GM21528 (cell line): ENCODE measurements at regions not wholly inside any gene's neighbourhood (a gene's known extent, or its start where the extent isn't known, plus 50 kb on each side); places are given as distances from the start of the nearest gene placed in this dataset.

Experiments used
- ATAC-seq: cut with Tn5 transposase; IDR thresholded peaks from one replicate; pipeline ENCODE4 v1.9.1; 2021; ENCODE audit warnings: mild to moderate bottlenecking, moderate library complexity; ENCODE audit not compliant: unreplicated experiment, low FRiP score

DNA sequence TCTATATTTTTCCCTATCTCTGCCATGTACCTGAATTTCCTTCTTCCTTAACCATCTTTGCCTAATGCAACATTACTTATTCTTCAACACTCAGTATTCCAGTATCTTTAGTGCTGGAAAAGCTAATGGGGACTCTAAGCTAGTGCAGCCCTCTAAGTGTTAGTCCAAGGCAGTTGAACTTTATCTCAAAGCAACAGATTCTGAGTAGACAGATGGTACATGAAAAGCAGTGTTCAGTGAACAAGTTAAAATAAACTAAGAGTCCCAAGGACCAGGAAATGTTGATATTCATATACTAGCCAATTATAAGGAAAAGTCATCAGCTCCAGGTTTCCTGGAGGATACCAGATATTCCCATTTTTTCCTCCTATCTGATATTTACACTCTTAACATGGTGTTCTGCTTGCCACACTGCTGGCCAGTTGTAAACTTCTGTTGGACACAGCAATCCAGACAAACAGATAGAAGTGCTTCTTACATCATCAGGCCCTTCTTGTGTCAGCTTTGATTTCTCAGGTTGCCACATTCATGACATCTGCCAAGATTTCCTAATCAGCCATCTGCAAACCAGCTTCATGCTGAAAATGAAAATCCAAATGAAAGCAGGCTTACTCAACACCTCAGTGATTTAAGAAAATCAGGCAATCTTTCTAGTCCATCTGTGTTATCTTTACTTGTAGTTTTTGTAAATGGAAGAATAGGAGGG is 255.9 kb upstream of the POU2AF2 start:
- ATAC-seq, result no peak

DNA sequence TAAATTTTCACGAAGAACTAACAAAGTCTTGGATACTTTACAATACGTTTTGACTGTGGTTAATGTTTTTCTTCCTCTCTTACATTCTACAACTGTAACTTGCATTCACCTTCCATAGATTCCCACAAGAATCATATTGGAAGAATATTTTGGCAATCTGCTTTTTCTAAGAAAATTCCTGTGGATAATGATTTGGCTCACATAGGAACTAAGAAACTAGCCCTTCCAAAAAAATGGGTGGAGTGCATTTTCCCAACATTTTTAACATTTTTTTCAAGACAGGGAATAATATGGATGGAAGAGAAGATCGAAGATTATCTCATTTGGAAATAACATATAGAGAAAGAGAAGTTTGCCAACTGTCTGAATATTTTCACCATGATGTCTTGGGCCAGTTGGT is 256.9 kb upstream of the POU2AF2 start:
- ATAC-seq, result no peak

DNA sequence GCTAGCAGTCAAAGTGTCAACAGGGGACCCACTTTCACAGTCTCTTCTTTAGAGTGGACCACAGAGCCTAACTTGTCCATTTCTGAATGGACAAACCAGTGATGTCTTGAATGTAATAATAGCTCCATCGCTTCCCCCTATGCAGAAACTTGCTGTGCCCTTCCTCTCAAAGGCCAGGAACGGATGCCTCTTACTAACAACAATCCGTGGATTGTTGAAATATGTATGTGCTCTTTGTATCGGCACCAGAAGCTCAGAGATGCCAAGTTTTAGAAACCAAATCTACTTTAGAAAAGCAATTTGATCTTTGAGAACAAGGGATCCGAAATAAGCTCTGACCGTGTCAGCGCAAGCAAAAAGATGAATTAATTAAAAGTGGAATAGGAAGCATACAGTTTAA is 259.5 kb upstream of the POU2AF2 start:
- ATAC-seq, result no peak

DNA sequence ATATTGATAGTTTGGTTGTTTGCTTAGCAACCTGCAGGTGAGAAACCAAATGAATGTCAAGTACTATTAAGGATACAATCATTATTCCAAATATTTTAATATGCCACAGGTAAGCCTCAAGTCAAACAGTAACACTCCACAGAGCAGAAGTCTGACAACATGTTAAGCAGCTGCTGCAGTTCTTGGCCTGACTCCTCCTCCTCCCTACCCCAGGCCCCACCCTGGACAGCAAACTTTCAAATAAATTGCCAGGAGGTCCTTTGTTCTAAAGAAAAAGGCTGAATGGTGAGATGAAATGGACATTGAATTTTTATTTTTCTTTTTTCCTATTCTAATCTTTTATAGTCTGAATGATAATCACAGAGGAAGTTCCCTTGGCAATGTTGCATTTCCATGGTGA is 260.0 kb upstream of the POU2AF2 start:
- ATAC-seq, result no peak

DNA sequence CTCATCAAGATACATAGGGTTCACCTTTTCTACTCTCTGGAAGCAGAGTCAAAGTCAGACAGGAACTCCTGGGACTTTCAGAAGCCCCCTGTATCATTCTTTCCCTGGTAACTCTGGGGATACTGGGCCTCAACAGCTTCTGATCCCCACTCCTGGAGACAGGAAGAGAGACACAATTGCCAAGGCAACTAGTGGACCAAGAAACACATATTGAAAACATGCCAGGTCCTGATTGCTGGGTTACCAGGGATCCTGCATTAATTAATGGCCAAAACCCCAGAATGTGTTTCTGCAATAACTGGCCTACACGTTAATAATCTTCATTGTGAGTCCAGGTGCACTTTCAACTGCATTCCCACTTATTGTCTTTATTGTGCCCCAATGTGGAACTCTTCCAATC is 260.8 kb upstream of the POU2AF2 start:
- no peak for ATAC-seq

DNA sequence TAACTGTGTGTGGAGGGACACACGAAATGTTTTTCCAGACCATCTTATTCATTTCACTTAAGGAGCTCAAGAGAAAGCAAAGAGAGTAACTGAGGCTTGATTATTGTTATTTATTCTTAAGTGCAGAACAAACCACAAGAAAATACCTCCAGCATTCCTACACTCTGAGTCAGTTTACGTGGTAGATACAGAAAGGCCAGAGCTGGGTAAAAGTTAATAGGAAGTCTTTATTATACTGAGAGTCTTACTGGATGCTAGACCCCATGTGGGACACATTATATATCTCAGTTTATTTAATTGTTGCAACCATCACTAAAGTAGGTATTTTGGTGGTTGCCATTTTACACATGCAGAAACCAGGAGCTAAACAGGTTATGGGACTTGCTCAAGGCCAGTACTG is 261.4 kb upstream of the POU2AF2 start:
- ATAC-seq, result no peak

DNA sequence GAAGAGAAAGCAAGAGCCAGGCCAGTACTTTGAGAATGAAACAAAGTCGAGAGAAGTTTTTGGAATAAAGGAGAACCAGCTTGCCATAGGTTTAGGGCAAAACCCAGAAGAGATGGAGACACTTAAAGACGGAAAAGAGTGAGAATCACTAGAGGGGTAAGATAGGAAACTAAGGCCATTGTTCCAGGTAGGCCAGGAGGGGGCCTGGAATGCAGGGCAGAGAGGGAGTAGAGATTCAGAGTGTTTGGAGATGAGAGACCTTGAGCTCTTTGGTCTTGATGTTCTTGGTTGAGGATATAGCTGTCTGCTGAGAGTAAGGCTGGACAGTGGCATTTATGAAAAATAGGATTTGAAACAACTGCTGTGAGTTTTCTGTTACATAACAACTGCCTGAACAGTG is 263.3 kb upstream of the POU2AF2 start:
- ATAC-seq, result no peak

DNA sequence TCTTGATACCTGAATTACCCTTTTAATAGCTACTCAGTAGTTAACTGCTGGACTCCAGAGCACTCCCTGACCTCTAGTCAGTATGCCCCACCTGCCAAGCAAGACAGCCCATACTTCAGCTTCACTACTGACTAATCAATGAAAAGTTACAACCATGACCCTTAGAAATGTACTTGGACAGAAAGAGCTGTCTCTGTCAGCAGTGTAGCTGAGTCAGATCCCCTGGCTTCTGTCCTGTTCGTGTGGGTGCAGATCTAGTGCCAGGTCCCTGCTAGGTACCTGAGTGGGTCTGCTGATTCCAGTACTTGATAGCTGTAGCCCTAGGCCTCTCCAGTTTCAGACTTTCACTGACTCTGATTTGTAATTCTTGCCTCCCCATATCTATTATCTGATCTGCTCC is 265.8 kb upstream of the POU2AF2 start:
- no peak for ATAC-seq

DNA sequence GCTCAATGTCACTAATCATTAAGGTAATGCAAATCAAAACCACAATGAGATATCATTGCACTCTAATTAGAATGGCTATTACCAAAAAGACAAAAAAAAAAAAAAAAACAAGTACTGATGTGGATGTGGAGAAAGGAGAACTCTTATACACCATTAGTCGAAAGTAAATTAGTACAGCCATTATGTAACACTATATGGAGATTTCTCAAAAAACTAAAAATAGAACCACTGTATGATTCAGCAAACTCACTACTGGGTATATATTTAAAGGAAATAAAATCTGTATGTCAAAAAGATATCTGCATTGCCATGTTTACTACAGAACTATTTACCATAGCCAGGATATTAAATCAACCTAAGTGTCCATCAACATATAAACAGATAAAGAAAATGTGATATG is 265.4 kb upstream of the ARHGAP20 start:
- ATAC-seq, result no peak

DNA sequence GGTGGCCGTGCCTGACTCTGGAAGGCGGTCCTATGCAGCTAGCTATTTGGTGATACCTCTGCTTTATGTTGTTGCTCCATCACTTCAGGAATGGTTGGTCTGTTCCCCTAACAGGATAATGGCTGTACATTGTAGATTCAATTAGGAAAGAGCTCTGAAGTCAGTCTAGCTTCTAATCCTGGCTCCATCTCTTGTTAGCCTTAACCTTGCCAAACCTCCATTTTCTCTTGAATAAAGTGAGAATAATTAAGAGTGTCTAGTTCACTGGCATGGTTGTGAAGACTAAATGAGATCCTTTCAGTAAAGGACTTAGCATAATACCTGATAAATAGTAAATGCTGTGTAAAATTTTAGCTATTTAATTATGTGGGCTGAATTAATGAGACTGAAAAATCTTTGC is 262.5 kb upstream of the ARHGAP20 start:
- ATAC-seq, result no peak

DNA sequence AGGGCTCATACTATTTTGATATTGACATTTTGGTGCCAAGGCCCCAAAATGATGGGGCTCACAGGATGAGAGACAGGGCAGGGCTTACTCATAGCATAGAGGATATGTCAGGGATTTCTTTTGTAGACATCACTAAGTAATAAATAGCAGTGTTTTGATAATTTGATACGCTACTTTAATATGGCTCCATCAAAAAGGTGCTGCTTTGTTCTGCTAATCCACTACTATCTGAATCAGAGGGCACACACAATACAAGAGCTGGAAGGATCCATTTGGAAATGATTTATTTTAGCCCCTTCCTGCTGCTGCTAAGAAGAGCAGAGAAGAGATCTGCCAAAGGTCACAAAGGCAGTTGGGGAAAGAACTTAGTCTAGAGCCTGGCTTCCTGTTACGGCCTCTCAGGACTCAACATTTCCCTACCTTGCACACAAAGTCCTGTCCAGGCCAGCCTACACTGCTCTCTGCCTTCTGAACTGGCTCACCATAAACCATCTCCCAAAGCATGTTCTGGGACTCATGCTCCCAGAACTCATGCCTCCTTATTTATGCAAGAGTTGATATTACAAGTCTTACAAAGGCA is 261.3 kb upstream of the ARHGAP20 start:
- ATAC-seq, result no peak

DNA sequence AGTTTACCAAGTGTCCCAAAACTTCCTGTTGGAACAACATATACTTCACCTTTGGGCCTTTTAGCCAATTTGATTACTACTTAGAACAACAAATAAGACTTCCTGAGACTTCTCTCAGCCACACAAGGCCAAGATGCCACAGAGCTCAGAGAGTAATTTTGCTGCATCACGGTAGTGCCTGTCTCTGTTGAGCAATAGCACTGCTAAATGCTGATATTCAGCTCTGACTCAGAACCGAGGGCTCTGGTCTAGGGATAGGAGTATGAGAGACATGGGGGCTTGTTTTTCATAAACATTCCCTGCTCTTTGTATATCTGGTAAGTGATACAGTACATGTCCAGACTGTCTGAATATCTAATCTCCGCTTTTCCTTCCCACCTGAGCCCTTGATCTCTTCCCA is 260.4 kb upstream of the ARHGAP20 start:
- ATAC-seq, result no peak

DNA sequence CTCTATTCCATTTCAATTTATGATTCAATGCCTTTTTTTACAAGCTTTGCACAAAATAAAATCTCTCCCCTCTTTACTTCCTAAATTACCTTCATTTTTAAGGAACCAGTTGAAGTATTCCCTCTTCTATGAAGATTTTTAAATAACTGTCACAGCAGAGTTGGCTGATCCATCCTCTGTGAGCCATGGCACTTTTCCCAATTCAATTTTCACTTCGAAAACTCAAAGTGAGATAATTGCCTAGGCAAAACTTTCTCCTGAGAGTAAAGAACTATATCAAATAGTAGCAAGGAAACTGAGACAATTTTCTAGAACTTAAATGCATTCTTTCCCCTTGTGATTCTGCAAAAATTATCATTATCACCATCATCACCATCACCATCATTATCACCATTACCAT is 259.9 kb upstream of the ARHGAP20 start:
- ATAC-seq, result no peak

DNA sequence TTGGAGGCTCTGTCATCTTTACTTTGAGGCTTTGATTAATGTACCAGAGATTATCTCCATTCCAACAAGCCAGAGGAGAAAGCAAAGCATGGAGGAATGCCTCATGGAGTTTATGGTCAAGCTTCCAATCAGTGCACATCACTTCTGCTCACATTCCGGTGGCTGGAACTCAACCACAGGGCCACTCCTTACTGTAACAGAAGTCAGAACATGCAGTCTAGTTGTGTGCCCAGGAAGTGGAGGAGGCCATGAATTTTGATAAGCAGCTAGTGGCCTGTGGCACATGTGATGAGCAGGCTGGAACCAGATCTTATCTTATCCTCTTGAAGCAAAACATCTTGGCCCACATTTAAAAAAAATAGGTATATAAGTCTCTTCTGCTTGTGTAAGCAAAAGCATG is 258.9 kb upstream of the ARHGAP20 start:
- ATAC-seq, result no peak

DNA sequence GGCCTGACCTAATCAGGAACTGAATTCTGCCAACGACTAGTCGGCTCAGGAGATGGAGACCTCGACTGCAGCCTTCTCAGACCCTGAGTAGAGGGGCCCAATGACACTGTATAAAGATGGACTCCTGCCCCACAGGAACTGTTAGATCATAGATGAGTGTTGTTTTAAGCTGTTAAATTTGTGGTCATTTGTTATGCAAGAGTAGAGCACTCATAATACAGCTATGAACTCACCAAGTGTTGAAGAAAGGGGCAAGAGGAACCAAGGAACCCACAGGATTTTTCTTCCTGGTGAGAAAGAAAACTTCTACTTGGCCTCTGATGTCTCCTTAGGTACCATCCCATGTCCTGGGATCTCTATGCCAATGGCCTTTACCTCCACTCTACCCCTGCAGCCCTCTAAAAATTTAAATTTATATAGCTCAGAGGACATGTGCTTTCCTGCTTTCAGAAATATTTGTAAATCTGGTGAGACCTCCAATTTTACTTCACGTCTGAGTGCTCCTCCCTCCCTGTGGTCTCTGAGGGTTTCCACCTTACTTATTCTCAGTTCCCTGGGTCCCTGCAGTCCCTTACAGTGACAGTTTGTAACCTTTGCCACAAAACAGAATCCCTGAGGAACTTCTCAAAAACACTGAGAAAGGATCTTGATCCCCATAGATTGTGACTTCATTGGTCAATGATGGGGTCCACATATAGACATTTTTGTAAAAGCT is 256.3 kb upstream of the ARHGAP20 start:
- no peak for ATAC-seq

DNA sequence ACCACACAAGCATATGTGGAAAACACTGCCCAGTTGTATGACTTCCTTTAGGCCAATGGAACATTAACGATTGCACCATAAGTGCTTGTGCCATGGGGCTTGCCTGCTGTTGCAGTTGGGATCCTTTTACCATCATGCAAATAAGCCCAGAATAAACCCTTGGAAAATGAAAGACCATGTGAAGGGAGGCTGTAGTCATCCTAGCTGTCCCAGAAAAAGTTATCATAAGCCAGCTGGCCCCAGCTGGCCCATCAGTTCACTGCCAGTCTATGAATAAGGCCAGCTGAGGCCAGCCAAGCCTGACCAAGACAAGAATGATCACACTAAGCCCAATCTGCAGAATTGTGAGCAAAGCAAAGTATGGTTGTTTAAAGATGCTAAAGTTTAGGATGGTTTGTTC is 253.9 kb upstream of the ARHGAP20 start:
- no peak for ATAC-seq

DNA sequence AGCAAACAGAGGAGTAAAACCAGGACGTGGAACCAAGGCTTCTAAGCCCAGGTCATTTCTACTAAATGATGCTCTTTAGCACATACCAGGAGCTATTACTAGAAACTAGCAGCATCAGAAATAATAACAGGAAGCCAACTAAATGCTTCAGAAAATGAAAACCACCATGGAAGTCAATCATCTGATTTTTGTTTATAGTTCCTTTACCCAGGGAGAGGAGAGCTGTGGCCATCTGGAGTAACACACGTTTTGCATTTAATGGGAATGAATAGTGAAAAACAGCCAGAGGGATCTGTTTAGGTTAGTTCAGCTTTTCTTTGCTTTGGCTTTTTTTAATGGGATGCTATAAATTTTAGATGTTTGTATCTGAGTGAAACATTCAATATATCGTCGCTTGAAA is 250.7 kb upstream of the ARHGAP20 start:
- ATAC-seq, result no peak

DNA sequence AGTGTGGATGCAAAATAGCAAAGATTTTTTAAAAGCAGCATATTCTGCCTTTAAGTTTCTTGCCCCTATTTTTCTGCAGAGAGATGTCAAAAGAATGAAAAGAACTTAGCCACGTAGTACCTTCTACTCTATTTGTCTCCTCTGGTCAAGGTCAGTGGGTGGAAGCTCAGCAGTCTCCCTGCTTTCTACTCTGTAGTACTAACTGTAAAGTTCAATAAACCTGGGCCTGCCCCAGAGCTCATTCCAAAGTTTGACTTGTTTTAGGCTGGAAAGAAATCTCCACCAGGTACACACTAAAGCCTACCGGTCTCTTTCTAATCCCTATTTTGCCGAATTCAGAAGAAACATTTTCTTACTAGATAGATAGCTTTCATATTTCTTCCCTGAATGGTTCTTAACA is 247.9 kb upstream of the ARHGAP20 start:
- no peak for ATAC-seq

DNA sequence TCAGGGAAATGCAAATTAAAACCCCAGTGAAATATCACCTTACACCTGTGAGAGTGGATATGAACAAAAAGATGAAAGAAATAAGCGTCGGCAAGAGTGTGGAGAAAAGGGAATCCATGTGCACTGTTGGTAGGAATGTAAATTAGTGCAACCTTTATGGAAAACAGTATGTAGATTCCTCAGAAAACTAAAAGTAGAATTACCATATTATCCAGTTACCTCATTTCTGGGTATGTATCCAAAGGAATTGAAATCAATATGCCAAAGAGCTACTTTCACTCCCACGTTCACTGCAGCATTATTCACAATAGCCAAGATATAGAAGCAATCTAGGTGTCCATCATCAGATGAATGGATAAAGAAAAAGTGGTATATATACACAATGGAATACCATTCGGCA is 246.0 kb upstream of the ARHGAP20 start:
- ATAC-seq, result no peak

DNA sequence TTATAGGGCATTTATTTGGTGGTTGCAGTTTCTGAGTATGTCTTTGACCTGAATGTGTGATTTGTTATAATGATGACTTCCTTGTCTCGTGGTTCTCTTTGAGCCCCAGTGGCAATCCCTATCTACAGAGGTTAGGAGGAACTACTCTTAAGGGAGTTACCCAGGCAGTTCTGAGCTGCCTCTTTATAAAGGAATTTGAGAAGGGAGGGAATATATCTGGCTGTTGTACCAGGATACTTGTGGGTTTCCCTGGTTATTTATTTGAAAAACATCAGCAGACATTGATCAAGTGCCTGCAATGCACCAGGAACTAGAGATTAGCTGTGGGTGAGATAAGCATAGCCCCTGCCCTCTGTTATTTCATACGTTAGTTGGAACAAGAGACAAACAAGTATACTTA is 243.5 kb upstream of the ARHGAP20 start:
- ATAC-seq, result no peak

DNA sequence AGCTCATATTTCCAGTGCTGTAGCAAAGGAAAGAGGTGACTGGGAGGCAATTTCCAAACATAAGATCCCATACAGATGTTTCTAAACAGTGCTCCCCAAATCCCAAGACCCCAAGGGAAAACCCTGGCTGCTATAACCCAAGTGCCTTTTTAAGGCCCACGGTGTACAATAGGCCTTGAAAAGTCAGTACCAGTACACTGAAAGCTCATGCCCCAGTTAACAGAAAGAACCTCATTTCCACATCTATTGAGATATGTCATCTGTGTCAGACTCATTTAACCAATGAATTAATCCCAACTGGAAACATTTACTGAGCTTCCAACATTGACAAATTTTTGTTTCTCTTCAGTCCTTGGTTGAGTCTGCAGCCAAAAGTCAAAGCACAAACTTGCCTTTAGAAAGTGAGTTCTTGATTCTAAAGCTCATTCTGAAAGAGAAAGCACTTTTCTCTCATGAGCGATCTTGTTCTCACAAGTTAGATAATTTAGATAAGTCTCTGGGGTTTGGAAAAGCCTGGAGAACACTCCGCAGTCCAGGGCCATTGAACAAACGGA is 239.8 kb upstream of the ARHGAP20 start:
- no peak for ATAC-seq
